Stimulated activated naive B cell treated with anti-CD40 and anti-IgM and Interleukin-4, amounts not matched to agents 10 μg/mL and 1 μg/mL and 100 μg/mL, for 72 hours (primary cell): ENCODE measurements at regions not wholly inside any gene's neighbourhood (a gene's known extent, or its start where the extent isn't known, plus 50 kb on each side); places are given as distances from the start of the nearest gene placed in this dataset.
"Not testable (repeated sequence)": the region's sequence is repeated elsewhere in the genome, so short reads cannot be mapped to it uniquely, and the experiment has no call there.

Experiments
- ATAC-seq, 2 donors: fragments of 150-1000 bp; cut with Tn5 transposase; replicated peaks; 2 replicates each; pipeline ENCODE4 v1.10.0; 2021; ENCODE audit warnings: moderate library complexity in 1 of 2
- DNase-seq: peaks from one replicate; pipeline ENCODE4 v3.0.0; 2021
- H3K27ac Mint-ChIP-seq: one replicate; pipeline ENCODE4 v1.8.0; 2022; ENCODE audit warnings: mild to moderate bottlenecking, mixed read lengths
- H3K27me3 Mint-ChIP-seq, 2 donors: one replicate each; pipeline ENCODE4 v1.8.0; 2022; ENCODE audit warnings: mixed read lengths in 2 of 2
- H3K36me3 Mint-ChIP-seq, 2 donors: one replicate each; pipeline ENCODE4 v1.8.0; 2022; ENCODE audit warnings: mixed read lengths in 2 of 2, mild to moderate bottlenecking in 1 of 2
- H3K4me1 Mint-ChIP-seq, 2 donors: one replicate each; pipeline ENCODE4 v1.8.0; 2022; ENCODE audit warnings: mixed read lengths in 2 of 2, mild to moderate bottlenecking in 1 of 2
- H3K4me3 Mint-ChIP-seq, 2 donors: one replicate each; pipeline ENCODE4 v1.8.0; 2022; ENCODE audit warnings: mild to moderate bottlenecking in 2 of 2, mixed read lengths in 2 of 2, moderate library complexity in 1 of 2
- H3K9me3 Mint-ChIP-seq, 2 donors: one replicate each; pipeline ENCODE4 v1.8.0; 2022; ENCODE audit warnings: mixed read lengths in 2 of 2, mild to moderate bottlenecking in 1 of 2

DNA sequence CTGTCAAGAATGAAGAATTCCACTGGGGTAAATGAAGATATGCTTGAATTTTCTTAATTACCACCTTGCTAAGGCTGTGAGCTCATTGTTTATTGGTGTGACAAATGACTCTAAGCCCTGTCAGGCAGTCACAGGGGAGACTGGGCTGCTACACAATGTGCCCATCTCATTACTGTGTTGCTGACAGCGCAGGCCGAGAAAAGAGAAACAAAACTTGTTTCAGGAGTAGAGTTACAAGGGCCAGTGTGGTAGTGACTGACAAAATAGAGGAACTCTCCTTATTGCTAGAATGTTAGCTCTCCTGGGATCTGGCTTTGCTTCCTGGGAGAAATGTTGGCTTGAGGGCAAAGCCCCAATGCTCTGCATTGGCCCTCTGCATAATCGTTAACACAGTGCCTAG, 130.4 kb upstream of the CRBN start:
- Mint-ChIP-seq H3K4me1 (no peaks in the 10 kb centered on the region), H3K27me3 (no peaks in the 10 kb centered on the region), H3K4me3 (no peak overlapping the region)

GRCh38 chr3:3308809-3309208, 129.3 kb upstream of the CRBN start:
- ATAC-seq (no peak), DNase-seq (no peak)
- Mint-ChIP-seq H3K4me1 (no peaks in the 10 kb centered on the region), H3K9me3 (no peaks in the 10 kb centered on the region), H3K27ac (no peak overlapping the region), H3K36me3 (no peaks in the 10 kb centered on the region), H3K27me3 (no peaks in the 10 kb centered on the region), H3K4me3 (no peak overlapping the region)

More for the DNA sequence above, 130.4 kb upstream of the CRBN start:
- H3K9me3 Mint-ChIP-seq = no peaks in the 10 kb centered on the region
- ATAC-seq = no peak
- H3K36me3 Mint-ChIP-seq = no peaks in the 10 kb centered on the region
- no peak for DNase-seq
- H3K27ac Mint-ChIP-seq = no peak overlapping the region

GRCh38 chr3:3307491-3307890, 128.0 kb upstream of the CRBN start:
- Mint-ChIP-seq H3K4me3 (no peak overlapping the region), H3K9me3 (peaks cover 0 to 2% of the 10 kb centered on the region in 2 donors), H3K4me1 (no peaks in the 10 kb centered on the region), H3K27ac (no peak overlapping the region), H3K27me3 (no peaks in the 10 kb centered on the region), H3K36me3 (no peaks in the 10 kb centered on the region)
- ATAC-seq (no peak), DNase-seq (no peak)

GRCh38 chr3:3305841-3306240, 126.3 kb upstream of the CRBN start:
- ATAC-seq (no peak), DNase-seq (no peak)
- H3K4me1 Mint-ChIP-seq = no peaks in the 10 kb centered on the region
- no peaks in the 10 kb centered on the region for H3K36me3 Mint-ChIP-seq
- no peak overlapping the region for H3K4me3 Mint-ChIP-seq
- no peaks in the 10 kb centered on the region for H3K27me3 Mint-ChIP-seq
- peaks cover 0 to 2% of the 10 kb centered on the region in 2 donors for H3K9me3 Mint-ChIP-seq
- no peak overlapping the region for H3K27ac Mint-ChIP-seq

- no peak overlapping the region for H3K27ac Mint-ChIP-seq
- H3K4me1 Mint-ChIP-seq = no peaks in the 10 kb centered on the region
- no peaks in the 10 kb centered on the region for H3K27me3 Mint-ChIP-seq
- peaks cover 0 to 2% of the 10 kb centered on the region in 2 donors for H3K9me3 Mint-ChIP-seq
- no peak for ATAC-seq
- DNase-seq = no peak
- no peaks in the 10 kb centered on the region for H3K36me3 Mint-ChIP-seq
- H3K4me3 Mint-ChIP-seq = no peak overlapping the region
These were observed 125.6 kb upstream of the CRBN start for GRCh38 chr3:3305084-3305483.

GRCh38 chr3:3303636-3304035, 124.1 kb upstream of the CRBN start:
- H3K4me3 Mint-ChIP-seq = no peak overlapping the region
- no peaks in the 10 kb centered on the region for H3K4me1 Mint-ChIP-seq
- no peak overlapping the region for H3K27ac Mint-ChIP-seq
- H3K36me3 Mint-ChIP-seq = no peaks in the 10 kb centered on the region
- DNase-seq (no peak), ATAC-seq (no peak)
- H3K27me3 Mint-ChIP-seq = no peaks in the 10 kb centered on the region
- H3K9me3 Mint-ChIP-seq = peaks cover under 1 to 2% of the 10 kb centered on the region in 2 donors

DNA sequence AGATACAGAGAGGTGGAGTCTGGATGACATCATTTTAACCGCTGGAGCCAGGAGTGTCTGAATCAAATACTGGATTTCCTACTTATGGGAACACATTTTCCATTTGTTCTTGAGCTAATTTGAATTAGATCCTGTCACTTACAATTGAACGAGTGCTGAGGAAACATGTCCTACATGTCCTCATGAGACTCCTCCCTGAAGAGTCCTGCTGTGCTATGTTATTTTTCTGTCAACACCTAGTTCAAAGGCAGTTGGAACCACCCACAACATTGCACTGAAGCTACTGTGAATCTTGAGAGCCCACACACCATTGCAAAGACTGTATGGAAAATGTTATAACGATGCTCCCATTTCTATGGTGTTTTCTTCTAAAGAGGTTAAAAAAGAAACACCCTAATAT, 123.5 kb upstream of the CRBN start:
- no peak overlapping the region for H3K4me3 Mint-ChIP-seq
- DNase-seq = no peak
- H3K36me3 Mint-ChIP-seq = no peaks in the 10 kb centered on the region

DNA sequence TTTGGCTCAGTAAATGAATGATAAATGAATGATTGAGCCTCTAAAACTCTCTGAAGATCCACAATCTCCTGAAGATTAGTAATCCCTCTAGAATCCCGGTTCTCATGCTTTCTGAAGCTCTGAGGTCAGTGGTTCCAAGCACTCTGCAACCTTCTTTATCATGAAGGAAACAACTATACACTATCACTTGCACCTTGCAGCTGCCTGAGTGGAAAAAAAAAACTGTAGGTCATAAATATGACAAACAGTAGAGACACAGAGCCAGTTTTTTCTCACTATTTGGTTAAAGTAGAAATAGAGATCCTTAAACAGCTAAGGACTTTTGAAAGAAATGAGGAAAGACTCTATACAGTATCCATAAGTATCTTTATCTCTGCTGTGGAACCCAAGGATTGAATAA, 122.0 kb upstream of the CRBN start:
- no peaks in the 10 kb centered on the region for H3K27me3 Mint-ChIP-seq

More for the DNA sequence above, 123.5 kb upstream of the CRBN start:
- H3K27me3 Mint-ChIP-seq = no peaks in the 10 kb centered on the region
- H3K27ac Mint-ChIP-seq = no peak overlapping the region
- H3K9me3 Mint-ChIP-seq = peaks cover 5 to 7% of the 10 kb centered on the region in 2 donors
- no peaks in the 10 kb centered on the region for H3K4me1 Mint-ChIP-seq
- no peak for ATAC-seq

GRCh38 chr3:3296979-3297381, 117.5 kb upstream of the CRBN start:
- Mint-ChIP-seq H3K9me3 (peaks cover 9 to 14% of the 10 kb centered on the region in 2 donors), H3K27ac (no peak overlapping the region), H3K4me3 (no peak overlapping the region), H3K4me1 (no peaks in the 10 kb centered on the region), H3K27me3 (no peaks in the 10 kb centered on the region), H3K36me3 (no peaks in the 10 kb centered on the region)
- DNase-seq (no peak), ATAC-seq (peak in 1 of 2 donors; percentile 33)

More for the DNA sequence above, 122.0 kb upstream of the CRBN start:
- ATAC-seq = no peak
- H3K9me3 Mint-ChIP-seq = peaks cover 5 to 7% of the 10 kb centered on the region in 2 donors
- no peak overlapping the region for H3K27ac Mint-ChIP-seq
- H3K4me1 Mint-ChIP-seq = no peaks in the 10 kb centered on the region
- no peaks in the 10 kb centered on the region for H3K36me3 Mint-ChIP-seq
- no peak overlapping the region for H3K4me3 Mint-ChIP-seq
- no peak for DNase-seq

DNA sequence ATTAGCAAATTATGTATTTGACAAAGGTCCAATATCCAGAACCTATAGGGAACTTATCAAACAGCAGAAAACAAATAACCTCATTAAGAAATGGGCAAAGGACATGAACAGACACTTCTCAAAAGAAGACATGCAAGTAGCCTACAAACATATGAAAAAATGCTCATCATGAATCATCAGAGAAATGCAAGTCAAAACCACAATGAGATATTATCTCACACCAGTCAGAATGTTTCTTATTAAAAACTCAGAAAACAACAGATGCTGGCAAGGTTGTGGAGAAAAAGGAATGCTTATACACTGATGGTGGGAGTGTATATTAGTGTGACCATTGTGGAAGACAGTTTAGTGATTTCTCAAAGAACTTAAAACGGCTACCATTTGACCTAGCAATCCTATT, 116.1 kb upstream of the CRBN start:
- no peaks in the 10 kb centered on the region for H3K27me3 Mint-ChIP-seq
- DNase-seq (no peak), ATAC-seq (no peak)
- peaks cover 9 to 15% of the 10 kb centered on the region in 2 donors for H3K9me3 Mint-ChIP-seq
- H3K36me3 Mint-ChIP-seq = no peaks in the 10 kb centered on the region
- no peak overlapping the region for H3K4me3 Mint-ChIP-seq
- no peaks in the 10 kb centered on the region for H3K4me1 Mint-ChIP-seq
- no peak overlapping the region for H3K27ac Mint-ChIP-seq

- H3K27ac Mint-ChIP-seq, DNase-seq, ATAC-seq, H3K27me3 Mint-ChIP-seq, H3K36me3 Mint-ChIP-seq, H3K4me1 Mint-ChIP-seq, H3K4me3 Mint-ChIP-seq: not testable (repeated sequence)
- H3K9me3 Mint-ChIP-seq = peaks cover 5 to 11% of the 10 kb centered on the region in 2 donors
These were observed 112.3 kb upstream of the CRBN start for GRCh38 chr3:3291756-3292283.

DNA sequence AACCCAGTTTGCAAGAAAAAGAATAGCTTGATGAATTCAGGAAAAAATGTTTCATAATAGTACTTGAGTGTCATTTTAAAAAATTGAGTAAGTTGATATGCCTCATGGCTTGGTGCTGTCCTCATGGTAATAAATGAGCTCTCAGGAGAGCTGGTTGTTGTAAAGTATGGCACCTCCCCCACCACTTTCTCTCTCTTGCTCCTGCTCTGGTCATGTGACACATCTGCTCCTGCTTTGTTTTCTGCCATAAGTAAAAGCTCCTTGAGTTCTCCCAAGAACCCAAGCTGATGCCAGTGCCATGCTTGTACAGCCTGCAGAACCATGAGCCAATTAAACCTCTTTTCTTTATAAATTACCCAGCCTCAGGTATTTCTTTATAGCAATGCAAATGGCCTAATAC, 108.8 kb upstream of the CRBN start:
- no peak for ATAC-seq
- Mint-ChIP-seq H3K36me3 (no peaks in the 10 kb centered on the region), H3K9me3 (peaks cover 5 to 8% of the 10 kb centered on the region in 2 donors), H3K27ac (no peak overlapping the region), H3K4me1 (no peaks in the 10 kb centered on the region), H3K27me3 (no peaks in the 10 kb centered on the region), H3K4me3 (no peak overlapping the region)
- DNase-seq = no peak

DNA sequence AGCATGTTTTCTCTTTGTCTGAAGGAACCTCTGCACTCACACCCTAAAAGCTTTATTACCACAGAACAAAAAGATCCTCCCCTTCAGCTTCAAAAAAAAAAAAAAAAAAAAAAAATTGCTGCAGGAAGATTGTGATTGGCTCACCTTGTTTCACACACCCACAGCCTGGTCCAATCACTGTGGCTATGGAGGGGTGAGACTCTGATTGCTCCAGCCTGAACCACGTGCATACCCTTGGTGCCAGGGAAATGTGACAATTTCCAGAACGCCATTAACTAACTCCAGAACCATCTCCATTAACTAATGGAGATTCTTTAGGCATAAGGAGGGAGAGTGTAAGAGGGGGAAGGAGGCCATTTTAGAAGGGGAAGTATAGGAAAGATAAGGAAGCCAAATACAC, 106.5 kb upstream of the CRBN start:
- Mint-ChIP-seq H3K27me3 (no peaks in the 10 kb centered on the region), H3K36me3 (no peaks in the 10 kb centered on the region), H3K4me3 (no peak overlapping the region), H3K4me1 (no peaks in the 10 kb centered on the region), H3K9me3 (peaks cover 3% of the 10 kb centered on the region in 2 donors), H3K27ac (no peak overlapping the region)
- ATAC-seq (no peak), DNase-seq (no peak)

DNA sequence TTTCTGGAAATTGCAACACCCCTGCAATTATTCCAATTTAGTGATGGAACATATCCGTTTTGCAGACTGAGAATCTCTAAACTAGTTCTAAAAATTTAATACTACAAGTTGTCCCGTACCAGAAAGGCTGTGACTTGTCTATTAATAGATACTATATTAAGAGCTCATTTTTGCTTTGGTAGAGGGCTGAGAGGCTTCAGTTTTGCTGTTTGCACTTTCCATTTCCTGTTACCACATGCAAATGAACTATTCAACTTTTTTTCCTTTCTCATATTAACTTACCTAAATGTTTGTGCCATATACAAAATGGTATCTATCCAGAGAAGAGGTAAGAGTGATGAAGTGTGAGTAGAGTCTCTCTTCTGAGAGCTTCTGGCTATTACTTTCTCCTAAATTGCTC, 101.5 kb upstream of the CRBN start:
- DNase-seq (no peak), ATAC-seq (no peak)
- no peaks in the 10 kb centered on the region for H3K36me3 Mint-ChIP-seq
- no peak overlapping the region for H3K27ac Mint-ChIP-seq
- H3K27me3 Mint-ChIP-seq = peaks cover 0 to 4% of the 10 kb centered on the region in 2 donors
- peaks cover under 1 to 4% of the 10 kb centered on the region in 2 donors for H3K9me3 Mint-ChIP-seq
- H3K4me1 Mint-ChIP-seq = no peaks in the 10 kb centered on the region
- H3K4me3 Mint-ChIP-seq = no peak overlapping the region

DNA sequence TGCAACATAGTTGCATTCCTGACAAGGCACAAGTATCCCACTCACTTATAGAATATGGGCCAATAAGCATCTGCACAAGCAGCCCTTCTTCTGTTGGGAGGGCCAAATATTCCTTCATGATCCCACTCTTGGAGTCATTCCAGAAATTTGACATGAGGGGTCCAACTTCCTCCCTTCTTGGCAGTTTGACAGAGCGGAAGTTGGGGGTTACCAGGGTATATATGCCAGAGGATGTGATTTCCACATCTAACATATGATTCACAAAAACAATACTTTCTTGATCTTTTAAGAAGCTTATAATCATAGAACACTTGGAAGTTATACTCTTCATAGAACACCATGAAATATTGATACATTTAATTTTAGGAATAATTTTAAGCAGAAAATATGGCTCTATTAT, 100.9 kb upstream of the CRBN start:
- ATAC-seq = no peak
- Mint-ChIP-seq H3K4me1 (no peaks in the 10 kb centered on the region), H3K27me3 (peaks cover 0 to 4% of the 10 kb centered on the region in 2 donors), H3K36me3 (no peaks in the 10 kb centered on the region), H3K4me3 (no peak overlapping the region), H3K27ac (no peak overlapping the region), H3K9me3 (peaks cover 0 to 4% of the 10 kb centered on the region in 2 donors)
- no peak for DNase-seq

DNA sequence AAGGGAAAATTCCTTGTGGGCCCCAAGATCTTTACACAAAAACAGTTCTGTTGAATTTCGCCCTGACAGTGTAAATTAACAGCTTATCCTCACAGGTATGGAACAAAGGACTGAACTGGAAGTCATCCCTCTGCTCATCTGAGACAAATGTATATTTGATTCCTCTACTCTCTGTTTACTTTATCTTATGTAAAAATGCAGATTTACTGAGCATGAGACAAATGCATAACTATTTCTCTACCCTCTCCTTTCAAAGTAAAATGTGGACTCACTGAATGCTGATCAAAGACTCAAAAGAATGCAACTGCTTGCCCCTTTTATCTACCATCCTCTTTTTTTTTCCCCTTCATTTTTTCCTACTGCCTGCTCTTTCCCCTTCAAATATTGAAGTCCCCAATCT, 98.6 kb upstream of the CRBN start:
- ATAC-seq (no peak), DNase-seq (no peak)
- H3K36me3 Mint-ChIP-seq = no peaks in the 10 kb centered on the region
- H3K4me1 Mint-ChIP-seq = no peaks in the 10 kb centered on the region
- H3K27me3 Mint-ChIP-seq = peaks cover 0 to 4% of the 10 kb centered on the region in 2 donors
- H3K4me3 Mint-ChIP-seq = no peak overlapping the region
- H3K27ac Mint-ChIP-seq = no peak overlapping the region
- H3K9me3 Mint-ChIP-seq = peaks cover 0 to 1% of the 10 kb centered on the region in 2 donors
